ENCODE measurements at regions not wholly inside any gene's neighbourhood (a gene's known extent, or its start where the extent isn't known, plus 50 kb on each side); places are given as distances from the start of the nearest gene placed in this dataset.
"Not testable (repeated sequence)": the region's sequence is repeated elsewhere in the genome, so short reads cannot be mapped to it uniquely, and the experiment has no call there.

DNA sequence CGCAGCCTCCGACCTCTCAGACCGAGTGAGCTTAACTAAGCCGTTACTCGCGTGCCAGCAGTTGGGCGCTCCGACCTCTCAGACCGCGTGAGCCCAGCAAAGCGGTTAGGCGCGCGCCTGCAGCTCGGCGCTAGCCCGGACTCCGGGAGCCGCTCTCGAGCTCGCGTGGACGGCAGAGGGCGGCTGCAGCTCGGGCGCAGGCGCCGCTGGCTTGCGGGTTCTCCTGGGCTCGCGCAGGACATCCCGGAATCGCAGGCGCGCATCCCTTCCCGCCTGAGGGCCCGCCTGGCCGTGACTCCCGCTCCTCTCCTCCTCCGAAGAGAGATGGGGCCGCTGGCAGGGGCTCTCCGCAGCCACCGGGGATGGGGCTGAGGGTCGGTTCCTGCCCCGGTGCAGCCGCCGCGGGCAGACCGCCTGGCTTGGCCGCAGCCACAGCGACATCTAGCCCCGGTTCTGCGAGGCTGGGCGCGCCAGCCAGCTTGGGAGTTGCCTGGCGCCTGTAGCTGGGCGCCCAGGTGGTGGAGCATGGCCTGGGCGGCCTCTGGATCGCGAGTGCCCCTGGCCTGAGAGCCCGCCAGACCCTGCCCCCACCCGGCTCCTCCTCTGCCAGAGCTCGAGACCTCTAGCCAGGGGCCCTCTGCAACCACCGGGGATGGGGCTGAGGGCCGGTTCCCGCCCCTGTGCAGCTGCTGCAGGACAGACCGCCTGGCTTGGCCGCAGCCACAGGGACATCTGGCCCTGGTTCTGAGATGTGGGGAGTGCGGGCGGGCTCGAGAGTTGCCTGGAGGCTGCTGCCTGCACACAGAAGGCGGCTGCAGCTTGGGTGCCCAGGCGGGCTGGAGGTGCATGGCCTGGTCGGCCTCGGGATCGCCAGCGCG lies 85.7 kb upstream of the CCDC180 start:
- TF ChIP-seq, protein P1, sequence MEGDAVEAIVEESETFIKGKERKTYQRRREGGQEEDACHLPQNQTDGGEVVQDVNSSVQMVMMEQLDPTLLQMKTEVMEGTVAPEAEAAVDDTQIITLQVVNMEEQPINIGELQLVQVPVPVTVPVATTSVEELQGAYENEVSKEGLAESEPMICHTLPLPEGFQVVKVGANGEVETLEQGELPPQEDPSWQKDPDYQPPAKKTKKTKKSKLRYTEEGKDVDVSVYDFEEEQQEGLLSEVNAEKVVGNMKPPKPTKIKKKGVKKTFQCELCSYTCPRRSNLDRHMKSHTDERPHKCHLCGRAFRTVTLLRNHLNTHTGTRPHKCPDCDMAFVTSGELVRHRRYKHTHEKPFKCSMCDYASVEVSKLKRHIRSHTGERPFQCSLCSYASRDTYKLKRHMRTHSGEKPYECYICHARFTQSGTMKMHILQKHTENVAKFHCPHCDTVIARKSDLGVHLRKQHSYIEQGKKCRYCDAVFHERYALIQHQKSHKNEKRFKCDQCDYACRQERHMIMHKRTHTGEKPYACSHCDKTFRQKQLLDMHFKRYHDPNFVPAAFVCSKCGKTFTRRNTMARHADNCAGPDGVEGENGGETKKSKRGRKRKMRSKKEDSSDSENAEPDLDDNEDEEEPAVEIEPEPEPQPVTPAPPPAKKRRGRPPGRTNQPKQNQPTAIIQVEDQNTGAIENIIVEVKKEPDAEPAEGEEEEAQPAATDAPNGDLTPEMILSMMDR (conservative IDR thresholded peaks at IDR 0.05; ENCODE audit: low read depth, low read length), result not testable (repeated sequence)
- not testable (repeated sequence) for TF ChIP-seq EZH2 (IDR thresholded peaks at IDR 0.05; ENCODE audit: low read length, unreplicated experiment); EZH2phosphoT487 (IDR thresholded peaks at IDR 0.05; ENCODE audit: borderline replicate concordance, low read length)
